GM12875 (cell line): ENCODE measurements at regions not wholly inside any gene's neighbourhood (a gene's known extent, or its start where the extent isn't known, plus 50 kb on each side); places are given as distances from the start of the nearest gene placed in this dataset.
"Not testable (repeated sequence)": the region's sequence is repeated elsewhere in the genome, so short reads cannot be mapped to it uniquely, and the experiment has no call there.

Experiments
- H3K4me3 ChIP-seq: one replicate; pipeline ENCODE4 v1.5.1; 2011; ENCODE audit warnings: low read depth, low read length, control low read depth
- TF ChIP-seq, protein P1 (sequence below): IDR thresholded peaks from 2 replicates; pipeline ENCODE4 v1.5.1; 2011; ENCODE audit warnings: low read depth, mild to moderate bottlenecking, control low read depth, inconsistent platforms, low read length, moderate library complexity, borderline replicate concordance; ENCODE audit not compliant: insufficient read depth

DNA sequence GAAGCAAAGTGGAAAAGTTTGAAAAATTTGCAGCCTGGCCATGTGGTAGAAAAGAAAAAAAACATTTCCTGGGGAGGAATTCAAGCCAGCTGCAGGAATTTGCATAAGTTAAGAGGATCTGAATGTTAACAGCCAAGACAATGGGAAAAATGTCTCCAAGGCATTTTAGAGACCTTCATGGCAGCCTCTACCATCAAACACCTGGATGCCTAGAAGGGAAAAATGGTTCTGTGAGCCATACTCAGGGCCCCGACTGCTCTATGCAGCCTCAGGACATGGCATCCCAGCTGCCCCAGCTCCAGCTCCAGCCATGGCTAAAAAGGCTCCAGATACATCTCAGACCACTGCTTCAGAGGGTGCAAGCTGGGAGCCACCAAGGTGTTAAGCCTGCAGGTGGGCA is 149.1 kb upstream of the SOX6 start:
- TF ChIP-seq, protein P1, sequence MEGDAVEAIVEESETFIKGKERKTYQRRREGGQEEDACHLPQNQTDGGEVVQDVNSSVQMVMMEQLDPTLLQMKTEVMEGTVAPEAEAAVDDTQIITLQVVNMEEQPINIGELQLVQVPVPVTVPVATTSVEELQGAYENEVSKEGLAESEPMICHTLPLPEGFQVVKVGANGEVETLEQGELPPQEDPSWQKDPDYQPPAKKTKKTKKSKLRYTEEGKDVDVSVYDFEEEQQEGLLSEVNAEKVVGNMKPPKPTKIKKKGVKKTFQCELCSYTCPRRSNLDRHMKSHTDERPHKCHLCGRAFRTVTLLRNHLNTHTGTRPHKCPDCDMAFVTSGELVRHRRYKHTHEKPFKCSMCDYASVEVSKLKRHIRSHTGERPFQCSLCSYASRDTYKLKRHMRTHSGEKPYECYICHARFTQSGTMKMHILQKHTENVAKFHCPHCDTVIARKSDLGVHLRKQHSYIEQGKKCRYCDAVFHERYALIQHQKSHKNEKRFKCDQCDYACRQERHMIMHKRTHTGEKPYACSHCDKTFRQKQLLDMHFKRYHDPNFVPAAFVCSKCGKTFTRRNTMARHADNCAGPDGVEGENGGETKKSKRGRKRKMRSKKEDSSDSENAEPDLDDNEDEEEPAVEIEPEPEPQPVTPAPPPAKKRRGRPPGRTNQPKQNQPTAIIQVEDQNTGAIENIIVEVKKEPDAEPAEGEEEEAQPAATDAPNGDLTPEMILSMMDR: no peak

DNA sequence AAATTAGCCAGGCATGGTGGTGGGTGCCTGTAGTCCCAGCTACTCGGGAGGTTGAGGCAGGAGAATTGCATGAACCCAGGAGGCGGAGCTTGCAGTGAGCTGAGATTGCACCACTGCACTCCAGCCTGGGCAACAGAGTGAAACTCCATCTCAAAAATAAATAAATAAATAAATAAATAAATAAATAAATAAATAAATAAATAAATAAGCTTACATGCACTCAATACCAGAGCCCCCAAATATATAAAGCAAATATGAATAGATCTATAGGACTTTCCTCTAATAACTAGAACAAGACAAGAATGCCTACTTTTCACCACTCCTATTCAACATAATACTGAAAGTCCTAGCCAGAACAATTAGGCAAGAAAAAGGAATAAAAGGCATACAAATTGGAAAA is 147.5 kb upstream of the SOX6 start:
- not testable (repeated sequence) for H3K4me3 ChIP-seq

More for the DNA sequence above, 149.1 kb upstream of the SOX6 start:
- H3K4me3 ChIP-seq: no peak overlapping the region

GRCh38 chr11:16494918-16495691 is 138.8 kb upstream of the SOX6 start:
- no peak overlapping the region for H3K4me3 ChIP-seq
- TF ChIP-seq, protein P1: no peak

GRCh38 chr11:16484434-16484833 is 128.1 kb upstream of the SOX6 start:
- H3K4me3 ChIP-seq: no peak overlapping the region
- TF ChIP-seq, protein P1: no peak

- TF ChIP-seq, protein P1: no peak
Measured at GRCh38 chr11:16474659-16475058, 118.3 kb upstream of the SOX6 start.

GRCh38 chr11:16469968-16470367 is 113.6 kb upstream of the SOX6 start:
- H3K4me3 ChIP-seq: no peak overlapping the region
- TF ChIP-seq, protein P1: no peak

More at GRCh38 chr11:16474659-16475058, 118.3 kb upstream of the SOX6 start:
- no peak overlapping the region for H3K4me3 ChIP-seq

GRCh38 chr11:16468735-16469453 is 112.5 kb upstream of the SOX6 start:
- TF ChIP-seq, protein P1: no peak
- no peak overlapping the region for H3K4me3 ChIP-seq
